Heart left ventricle (tissue), 16 donors: ENCODE measurements at regions not wholly inside any gene's neighbourhood (a gene's known extent, or its start where the extent isn't known, plus 50 kb on each side); places are given as distances from the start of the nearest gene placed in this dataset.

Experiments
- ATAC-seq, 4 donors: fragments of 200-7000 bp; cut with Tn5 transposase; one replicate each; pipeline ENCODE4 v1.9.1; 2020 to 2022; ENCODE audit warnings: moderate library complexity in 4 of 4, mild to moderate bottlenecking in 3 of 4, moderate number of reproducible peaks in 1 of 4
- DNase-seq, 5 donors: peaks; one replicate each; pipeline ENCODE4 v3.0.0-alpha.2; 2020
- H3K27ac ChIP-seq, 12 donors: fragments of 200-600 bp; sonication (generic) in 4 of 12; one replicate each; pipeline versions ENCODE4 v1.5.0 to v1.8.0; 2016 to 2022; ENCODE audit warnings: mild to moderate bottlenecking in 2 of 12
- H3K27me3 ChIP-seq, 9 donors: fragments of 200-600 bp; sonication (generic) in 2 of 9; one replicate each; pipeline versions ENCODE4 v1.5.1 to v1.8.0; 2016 to 2022; ENCODE audit warnings: mild to moderate bottlenecking in 3 of 9
- H3K36me3 ChIP-seq, 9 donors: fragments of 200-600 bp; sonication (generic) in 2 of 9; one replicate each; pipeline versions ENCODE4 v1.5.0 to v1.8.0; 2018 to 2022; ENCODE audit warnings: mild to moderate bottlenecking in 2 of 9
- H3K4me1 ChIP-seq, 12 donors: fragments of 200-600 bp; sonication (generic) in 4 of 12; one replicate each; pipeline versions ENCODE4 v1.5.0 to v1.8.0; 2016 to 2022; ENCODE audit warnings: mild to moderate bottlenecking in 3 of 12
- H3K4me3 ChIP-seq, 12 donors: fragments of 200-600 bp; sonication (generic) in 4 of 12; one replicate each; pipeline versions ENCODE4 v1.5.0 to v1.8.0; 2017 to 2022; ENCODE audit warnings: mild to moderate bottlenecking in 9 of 12, moderate library complexity in 4 of 12
- H3K9me3 ChIP-seq, 12 donors: fragments of 200-600 bp; sonication (generic) in 4 of 12; one replicate each; pipeline versions ENCODE4 v1.5.0 to v1.8.0; 2016 to 2022; ENCODE audit warnings: mild to moderate bottlenecking in 1 of 12
- CTCF ChIP-seq, 12 donors: fragments of 200-600 bp; sonication (generic) in 4 of 12; IDR thresholded peaks; one replicate each; pipeline versions ENCODE4 v1.5.0 to v1.8.0; 2018 to 2022; ENCODE audit warnings: antibody characterized with exemption in 12 of 12, mild to moderate bottlenecking in 5 of 12
- POLR2A ChIP-seq, 2 donors: fragments of 450-650 bp; IDR thresholded peaks; one replicate each; pipeline ENCODE4 v1.6.1; 2017; ENCODE audit warnings: antibody characterized with exemption in 2 of 2, mild to moderate bottlenecking in 2 of 2, moderate library complexity in 2 of 2
- WGBS, 4 donors: extraction: QIAGEN DNeasy Blood & Tissue Kit in 2 of 4; methylation state at CpG; one replicate each; pipeline versions ENCODE4 v1.1.5 to v1.1.7; 2013 to 2018; 5-methylcytosine and 5-hydroxymethylcytosine counted together
- intact Hi-C, 10 donors: fragments of 100-400 bp; cut with DNase I; formaldehyde crosslinking; loops; one replicate each; pipeline versions ENCODE4 v1.11.1 to v1.14.2; 2022
- donor health status: ischemic (EF 13 %, LVEDD 7.1; RV severe dilation, severe dysfunction).
- donor health status: healthy with polysubstance abuse.
- donor health status: DM: no; HTN: yes; CAD: no.
- donor health status: DM: no; HTN: no; CAD: no.
- donor health status: ischemic (EF 25% LVEDD 6.9; RV normal size, moderate dysfunction).
- donor health status: ischemic (EF 25% LVEDD 5.7; RV mildly dilated, moderate dysfunction).
- donor health status: healthy.
- donor health status: DM: yes; HTN: yes; CAD: no.
- donor health status: ischemic (EF 35%, LVEDD 5.7; RV mildly dilated, moderate dysfunction).
- donor health status: nonischemic (EF 11% LVEDD 7.7; RV severe dilation, severe dysfunction).
- donor health status: DM: yes; HTN: yes; CAD: no.
- donor health status: PGD.
- donor health status: ischemic (EF 29% LVEDD 5.4; RV normal size, mild dysfunction).
- donor health status: nonischemic (EF 23%, LVEDD 6.1; RV moderate dilation, normal function).

DNA sequence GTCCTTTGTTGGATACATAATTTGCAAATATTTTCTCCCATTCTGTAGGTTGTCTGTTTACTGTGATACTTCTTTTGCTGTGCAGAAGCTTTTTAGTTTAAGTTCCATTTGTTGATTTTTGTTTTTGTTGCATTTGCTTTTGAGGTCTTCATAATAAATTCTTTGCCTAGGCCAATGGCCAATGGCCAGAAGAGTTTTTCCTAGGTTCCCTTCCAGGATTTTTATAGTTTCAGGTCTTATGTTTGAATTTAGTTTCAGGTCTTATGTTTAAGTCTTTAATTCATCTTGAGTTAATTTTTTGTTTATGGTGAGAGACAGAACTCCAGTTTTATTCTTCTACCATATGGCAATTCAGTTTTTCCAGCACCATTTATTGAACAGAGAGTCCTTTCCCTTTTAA is 90.1 kb upstream of the GOT2 start:
- intact Hi-C loops, result no loop called here
- Histone ChIP-seq H3K4me1 (no peaks in the 10 kb centered on the region), H3K4me3 (no peak overlapping the region), H3K27ac (no peak overlapping the region), H3K9me3 (peaks cover 0 to 22% (median 0%) of the 10 kb centered on the region in 12 donors), H3K27me3 (no peaks in the 10 kb centered on the region), H3K36me3 (no peaks in the 10 kb centered on the region)
- TF ChIP-seq POLR2A (IDR thresholded peaks at IDR 0.05), result no peak
- TF ChIP-seq CTCF (IDR thresholded peaks at IDR 0.05), result no peak
- ATAC-seq, result no peak
- no peak for DNase-seq

DNA sequence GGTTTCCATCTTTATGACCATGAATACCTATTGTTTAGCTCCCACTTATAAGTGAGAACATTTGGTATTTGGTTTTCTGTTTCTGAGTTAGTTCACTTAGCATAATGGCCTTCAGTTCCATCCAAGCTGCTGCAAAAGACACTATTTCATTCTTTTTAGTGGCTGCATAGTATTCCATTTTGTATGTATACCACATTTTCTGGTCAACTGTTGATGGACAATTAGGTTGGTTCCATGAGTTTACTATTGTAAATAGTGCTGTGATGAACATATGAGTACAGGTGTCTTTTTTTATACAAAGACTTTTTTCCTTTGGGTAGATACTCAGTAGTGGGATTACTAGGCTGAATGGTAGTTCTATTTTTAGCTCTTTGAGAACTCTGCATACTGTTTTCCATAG is 87.8 kb upstream of the GOT2 start:
- no peak overlapping the region for H3K27ac ChIP-seq
- ATAC-seq, result no peak
- peaks cover 0 to 22% (median 0%) of the 10 kb centered on the region in 12 donors for H3K9me3 ChIP-seq
- no peak for DNase-seq
- H3K4me1 ChIP-seq, result no peaks in the 10 kb centered on the region
- H3K36me3 ChIP-seq, result no peaks in the 10 kb centered on the region
- no peaks in the 10 kb centered on the region for H3K27me3 ChIP-seq
- no peak overlapping the region for H3K4me3 ChIP-seq
- TF ChIP-seq CTCF (IDR thresholded peaks at IDR 0.05) (no peak), POLR2A (IDR thresholded peaks at IDR 0.05) (no peak)
- intact Hi-C loops, result no loop called here

DNA sequence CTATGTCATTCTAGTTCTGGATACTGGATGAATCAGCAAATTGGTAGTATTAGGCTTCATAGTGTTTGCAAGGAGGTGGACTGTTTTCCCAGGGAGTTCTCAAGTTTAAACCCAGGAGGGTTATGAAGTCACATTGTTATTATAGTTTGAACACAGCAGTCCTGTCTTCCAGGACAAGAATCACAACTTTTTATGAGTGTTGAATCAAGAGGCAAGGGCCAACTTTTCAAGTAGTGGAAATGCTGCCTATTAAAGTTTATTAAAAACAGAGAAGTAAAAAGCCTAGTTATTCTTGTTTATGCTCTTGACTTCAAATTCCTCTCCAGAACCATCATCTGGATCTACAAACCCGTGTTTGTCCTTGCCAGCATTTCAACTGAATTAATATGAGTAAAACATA is 86.3 kb upstream of the GOT2 start:
- Histone ChIP-seq H3K27ac (no peak overlapping the region), H3K27me3 (no peaks in the 10 kb centered on the region), H3K9me3 (peaks cover 0 to 22% (median 0%) of the 10 kb centered on the region in 12 donors), H3K36me3 (no peaks in the 10 kb centered on the region), H3K4me1 (no peaks in the 10 kb centered on the region), H3K4me3 (no peak overlapping the region)
- intact Hi-C loops, result no loop called here
- ATAC-seq (no peak), DNase-seq (no peak)
- WGBS, 4 donors, result 62 to 81% (median 68%) methylated on average over 1 of the region's 1 CpG
- TF ChIP-seq CTCF (IDR thresholded peaks at IDR 0.05), result no peak
- TF ChIP-seq POLR2A (IDR thresholded peaks at IDR 0.05), result no peak

- no peaks in the 10 kb centered on the region for H3K27me3 ChIP-seq
- DNase-seq (peak in 1 of 5 donors; percentile 21), ATAC-seq (peak; percentile 54 to 80 (median 72))
- no peaks in the 10 kb centered on the region for H3K36me3 ChIP-seq
- peaks cover 0 to 11% (median 0%) of the 10 kb centered on the region in 12 donors for H3K4me1 ChIP-seq
- H3K9me3 ChIP-seq, result no peaks in the 10 kb centered on the region
- H3K27ac ChIP-seq, result no peak overlapping the region
- intact Hi-C loops, result no loop called here
- H3K4me3 ChIP-seq, result no peak overlapping the region
- 59 to 72% (median 66%) methylated on average over 7 of the region's 7 CpGs for WGBS, 4 donors
- TF ChIP-seq POLR2A (IDR thresholded peaks at IDR 0.05) (no peak), CTCF (IDR thresholded peaks at IDR 0.05) (no peak)
Observed at GRCh38 chr16:58815181-58815888, 81.2 kb upstream of the GOT2 start.
